NCI-H1092 (cell line): ENCODE measurements at regions not wholly inside any gene's neighbourhood (a gene's known extent, or its start where the extent isn't known, plus 50 kb on each side); places are given as distances from the start of the nearest gene placed in this dataset.

Experiments
- DNase-seq: peaks from one replicate; lab custom pipeline; 2025; lab: John Stamatoyannopoulos, UW

GRCh38 chr9:99327667-99328066 lies 105.6 kb downstream of the SEC61B start:
- DNase-seq, result no peak

GRCh38 chr9:99335280-99335679 lies 113.2 kb downstream of the SEC61B start:
- no peak for DNase-seq

- no peak for DNase-seq
Measured at GRCh38 chr9:99336005-99336404, 113.9 kb downstream of the SEC61B start.

GRCh38 chr9:99336531-99336930 lies 114.4 kb downstream of the SEC61B start:
- DNase-seq, result no peak

- DNase-seq, result no peak
Measured at GRCh38 chr9:99340281-99340680, 118.2 kb downstream of the SEC61B start.

- DNase-seq, result no peak
Measured at GRCh38 chr9:99341686-99342085, 119.6 kb downstream of the SEC61B start.

GRCh38 chr9:99345451-99345850 lies 123.4 kb downstream of the SEC61B start:
- DNase-seq, result no peak

- no peak for DNase-seq
Measured at GRCh38 chr9:99345942-99346341, 123.9 kb downstream of the SEC61B start.

- no peak for DNase-seq
Measured at GRCh38 chr9:99347568-99347967, 125.5 kb downstream of the SEC61B start.

- no peak for DNase-seq
Measured at GRCh38 chr9:99348289-99348688, 126.2 kb downstream of the SEC61B start.

- DNase-seq, result no peak
Measured at GRCh38 chr9:99349870-99350269, 127.8 kb downstream of the SEC61B start.

- DNase-seq, result no peak
Measured at GRCh38 chr9:99350461-99350860, 128.4 kb downstream of the SEC61B start.

- DNase-seq, result no peak
Measured at GRCh38 chr9:99351647-99352046, 129.6 kb downstream of the SEC61B start.

GRCh38 chr9:99352826-99353225 lies 130.7 kb downstream of the SEC61B start:
- no peak for DNase-seq

GRCh38 chr9:99353408-99353807 lies 131.3 kb downstream of the SEC61B start:
- DNase-seq, result no peak

GRCh38 chr9:99354104-99354503 lies 132.0 kb downstream of the SEC61B start:
- no peak for DNase-seq

GRCh38 chr9:99356512-99356971 lies 134.5 kb downstream of the SEC61B start:
- DNase-seq, result no peak

GRCh38 chr9:99357575-99357974 lies 135.5 kb downstream of the SEC61B start:
- no peak for DNase-seq

- DNase-seq, result no peak
Measured at GRCh38 chr9:99358668-99359067, 136.6 kb downstream of the SEC61B start.

GRCh38 chr9:99359336-99359735 lies 137.3 kb downstream of the SEC61B start:
- no peak for DNase-seq

- DNase-seq, result peak; percentile 41
Measured at GRCh38 chr9:99360026-99360425, 137.9 kb downstream of the SEC61B start.

GRCh38 chr9:99361817-99362216 lies 139.7 kb downstream of the SEC61B start:
- DNase-seq, result no peak

GRCh38 chr9:99362321-99362720 lies 140.2 kb downstream of the SEC61B start:
- DNase-seq, result no peak

- no peak for DNase-seq
Measured at GRCh38 chr9:99363509-99363908, 141.4 kb downstream of the SEC61B start.
